H1 (cell line): ENCODE measurements at regions not wholly inside any gene's neighbourhood (a gene's known extent, or its start where the extent isn't known, plus 50 kb on each side); places are given as distances from the start of the nearest gene placed in this dataset.

Experiments used
- CTCF ChIA-PET: fragments of 300-600 bp; sonication (Branson Sonifier 250); formaldehyde crosslinking; loops from one replicate; lab custom pipeline; 2021; ENCODE audit not compliant: partially characterized antibody; lab: Charles Lee
- POLR2A ChIA-PET: fragments of 300-600 bp; sonication (Branson Sonifier 250); formaldehyde crosslinking; loops from one replicate; lab custom pipeline; 2021; ENCODE audit warnings: inconsistent platforms; ENCODE audit not compliant: partially characterized antibody; lab: Charles Lee
- DNase-seq, 2 experiments: peaks; one replicate each; pipeline versions ENCODE4 v3.0.0 to v3.0.0-alpha.2; 2010 to 2022; ENCODE audit warnings: low spot score in 2 of 2, low read depth in 1 of 2, mixed read lengths in 1 of 2
- FAIRE-seq: peaks from 2 replicates; lab custom pipeline; 2011; peaks lifted over from hg19 to GRCh38; lab: Jason Lieb, UNC
- H2AFZ ChIP-seq: 2 replicates; pipeline ENCODE4 v1.8.1; 2012; ENCODE audit warnings: low read length, inconsistent platforms
- H2AK5ac ChIP-seq: 2 replicates; pipeline ENCODE4 v1.6.1; 2013; ENCODE audit warnings: low read depth, low read length
- H2BK120ac ChIP-seq: replicated peaks from 2 replicates; pipeline ENCODE3; 2013; ENCODE audit warnings: low read depth, low read length, inconsistent platforms
- H2BK12ac ChIP-seq: 2 replicates; pipeline ENCODE4 v1.6.1; 2013; ENCODE audit warnings: low read depth, low read length
- H2BK15ac ChIP-seq: 2 replicates; pipeline ENCODE4 v1.6.1; 2013; ENCODE audit warnings: low read length
- H2BK20ac ChIP-seq: 2 replicates; pipeline ENCODE4 v1.6.1; 2013; ENCODE audit warnings: low read length
- H2BK5ac ChIP-seq: 2 replicates; pipeline ENCODE4 v1.6.1; 2013; ENCODE audit warnings: low read depth, low read length
- H3K14ac ChIP-seq: 2 replicates; pipeline ENCODE4 v1.6.1; 2013; ENCODE audit warnings: inconsistent platforms; ENCODE audit not compliant: insufficient read length
- H3K18ac ChIP-seq: 2 replicates; pipeline ENCODE4 v1.6.1; 2013; ENCODE audit warnings: low read length; ENCODE audit errors: extremely low read depth
- H3K23ac ChIP-seq: 2 replicates; pipeline ENCODE4 v1.6.1; 2013; ENCODE audit warnings: inconsistent platforms; ENCODE audit not compliant: insufficient read length
- H3K23me2 ChIP-seq: 2 replicates; pipeline ENCODE4 v1.6.1; 2013; ENCODE audit warnings: low read depth, low read length
- H3K27ac ChIP-seq: 2 replicates; pipeline ENCODE4 v1.6.1; 2011; ENCODE audit warnings: low read depth, low read length, inconsistent platforms
- H3K27me3 ChIP-seq, 4 experiments: replicated peaks in 1 of 4; 1 replicate in 1 of 4; 2 replicates in 3 of 4; pipeline versions ENCODE4 v1.6.1 to v1.8.1; 2011 to 2013; ENCODE audit warnings: low read length in 3 of 4, mild to moderate bottlenecking in 3 of 4, inconsistent platforms in 2 of 4, mixed read lengths in 2 of 4, moderate library complexity in 1 of 4; ENCODE audit not compliant: control insufficient read depth in 3 of 4, insufficient read depth in 3 of 4; ENCODE audit errors: extremely low read depth in 1 of 4
- H3K36me3 ChIP-seq, 4 experiments: 2 replicates each; pipeline versions ENCODE4 v1.6.1 to v1.8.1; 2011 to 2013; ENCODE audit warnings: mild to moderate bottlenecking in 4 of 4, low read length in 3 of 4, moderate library complexity in 2 of 4, control low read depth in 1 of 4, inconsistent platforms in 1 of 4; ENCODE audit not compliant: insufficient read depth in 4 of 4, control insufficient read depth in 2 of 4
- H3K4ac ChIP-seq: replicated peaks from 2 replicates; pipeline ENCODE3; 2013; ENCODE audit warnings: low read length, low read depth, mixed read lengths, inconsistent platforms; ENCODE audit not compliant: insufficient read length
- H3K4me1 ChIP-seq, 4 experiments: replicated peaks in 1 of 4; 1 replicate in 1 of 4; 2 replicates in 3 of 4; pipeline versions ENCODE4 v1.6.1 to v1.8.1; 2011 to 2013; ENCODE audit warnings: low read length in 3 of 4, inconsistent platforms in 2 of 4, mixed read lengths in 1 of 4; ENCODE audit not compliant: insufficient read depth in 4 of 4, control insufficient read depth in 3 of 4
- H3K4me2 ChIP-seq, 2 experiments: 2 replicates each; pipeline versions ENCODE4 v1.6.1 to v1.8.1; 2011 to 2013; ENCODE audit warnings: low read depth in 2 of 2, low read length in 2 of 2, control low read depth in 1 of 2, inconsistent platforms in 1 of 2, mild to moderate bottlenecking in 1 of 2; ENCODE audit not compliant: insufficient read depth in 1 of 2
- H3K4me3 ChIP-seq, 4 experiments: fragments of 200-600, 300-600 bp in 1 of 4; sonication (generic), shearing (Covaris generic), sonication (Bioruptor Twin) in 1 of 4; 2 replicates each; pipeline versions ENCODE4 v1.5.1 to v1.8.1; 2011 to 2016; ENCODE audit warnings: low read length in 4 of 4, low read depth in 3 of 4, control low read depth in 2 of 4, inconsistent platforms in 2 of 4, mild to moderate bottlenecking in 2 of 4, mixed read lengths in 1 of 4, moderate library complexity in 1 of 4; ENCODE audit not compliant: insufficient read depth in 2 of 4; ENCODE audit errors: extremely low read depth in 1 of 4
- H3K56ac ChIP-seq: replicated peaks from 2 replicates; pipeline ENCODE3; 2013; ENCODE audit warnings: low read depth, mild to moderate bottlenecking, mixed read lengths, low read length, inconsistent platforms; ENCODE audit not compliant: insufficient read length
- H3K79me1 ChIP-seq: 2 replicates; pipeline ENCODE4 v1.6.1; 2013; ENCODE audit warnings: low read depth, low read length, control low read depth
- H3K79me2 ChIP-seq, 2 experiments: 2 replicates each; pipeline versions ENCODE4 v1.6.1 to v1.8.1; 2012 to 2013; ENCODE audit warnings: low read length in 2 of 2, mild to moderate bottlenecking in 2 of 2, inconsistent platforms in 1 of 2; ENCODE audit not compliant: insufficient read depth in 2 of 2, control insufficient read depth in 1 of 2
- H3K9ac ChIP-seq, 4 experiments: replicated peaks in 1 of 4; 1 replicate in 1 of 4; 2 replicates in 3 of 4; pipeline versions ENCODE4 v1.6.1 to v1.8.1; 2011 to 2013; ENCODE audit warnings: low read depth in 3 of 4, low read length in 3 of 4, control low read depth in 2 of 4, mild to moderate bottlenecking in 2 of 4, moderate library complexity in 2 of 4, inconsistent platforms in 1 of 4; ENCODE audit errors: extremely low read depth in 1 of 4
- H3K9me3 ChIP-seq, 2 experiments: 2 replicates each; pipeline versions ENCODE4 v1.6.1 to v1.8.1; 2012 to 2013; ENCODE audit warnings: mild to moderate bottlenecking in 2 of 2, moderate library complexity in 2 of 2, control low read depth in 1 of 2, inconsistent platforms in 1 of 2, low read depth in 1 of 2, low read length in 1 of 2, mixed read lengths in 1 of 2; ENCODE audit not compliant: insufficient read depth in 2 of 2
- H4K20me1 ChIP-seq, 2 experiments: replicated peaks in 1 of 2; 2 replicates each; pipeline versions ENCODE3 to v1.8.1; 2011 to 2013; ENCODE audit warnings: inconsistent platforms in 2 of 2, low read length in 2 of 2, mild to moderate bottlenecking in 1 of 2; ENCODE audit not compliant: insufficient read depth in 2 of 2, control insufficient read depth in 1 of 2
- H4K5ac ChIP-seq: 2 replicates; pipeline ENCODE4 v1.6.1; 2013; ENCODE audit warnings: low read length, low read depth, mixed read lengths, inconsistent platforms; ENCODE audit not compliant: insufficient read length
- H4K8ac ChIP-seq: 2 replicates; pipeline ENCODE4 v1.8.0; 2013; ENCODE audit warnings: mild to moderate bottlenecking, moderate library complexity, low read length, inconsistent platforms; ENCODE audit not compliant: insufficient read depth; ENCODE audit errors: extremely low read depth
- H4K91ac ChIP-seq: replicated peaks from 2 replicates; pipeline ENCODE3; 2013; ENCODE audit warnings: low read length, mixed read lengths, inconsistent platforms; ENCODE audit not compliant: insufficient read length
- JUND ChIP-seq: IDR thresholded peaks from 2 replicates; pipeline ENCODE4 v1.6.1; 2011; ENCODE audit warnings: mild to moderate bottlenecking, improper control_type of control experiment, low read length
- MAFK ChIP-seq: IDR thresholded peaks from 2 replicates; pipeline ENCODE4 v1.6.1; 2012; ENCODE audit warnings: low read depth, mild to moderate bottlenecking, improper control_type of control experiment, low read length
- RAD21 ChIP-seq, 2 experiments: IDR thresholded peaks in 1 of 2; conservative IDR thresholded peaks in 1 of 2; 2 replicates each; pipeline ENCODE4 v1.6.1; 2011; ENCODE audit warnings: low read depth in 2 of 2, low read length in 2 of 2, improper control_type of control experiment in 1 of 2, inconsistent platforms in 1 of 2, mild to moderate bottlenecking in 1 of 2, moderate library complexity in 1 of 2
- RFX5 ChIP-seq: IDR thresholded peaks from 2 replicates; pipeline ENCODE4 v1.6.1; 2011; ENCODE audit warnings: low read depth, low read length, improper control_type of control experiment, borderline replicate concordance
- SP2 ChIP-seq: IDR thresholded peaks from 2 replicates; pipeline ENCODE4 v1.6.1; 2012; ENCODE audit warnings: mild to moderate bottlenecking, low read length, inconsistent platforms
- SUZ12 ChIP-seq: fragments of 200-600 bp; sonication (generic); IDR thresholded peaks from 2 replicates; pipeline ENCODE4 v1.6.1; 2012; ENCODE audit warnings: mild to moderate bottlenecking, inconsistent platforms, low read length, moderate library complexity, mixed read lengths
- YY1 ChIP-seq: IDR thresholded peaks from 2 replicates; pipeline ENCODE4 v1.6.1; 2011; ENCODE audit warnings: low read depth, mild to moderate bottlenecking, low read length
- WGBS, 2 experiments: shearing (Covaris generic) in 1 of 2; methylation state at CpG; one replicate each; pipeline versions ENCODE4 v1.1.6 to v1.1.7; 2013 to 2015; ENCODE audit warnings: low lambda C conversion rate in 2 of 2, mixed read lengths in 2 of 2, inconsistent platforms in 1 of 2, low coverage in 1 of 2, missing lambda C conversion rate in 1 of 2; ENCODE audit not compliant: insufficient replicate concordance in 2 of 2, insufficient coverage in 1 of 2, insufficient read length in 1 of 2; ENCODE audit errors: extremely low coverage in 1 of 2, missing lambda C conversion rate in 1 of 2; 5-methylcytosine and 5-hydroxymethylcytosine counted together
- TF ChIP-seq, protein P1 (sequence below): IDR thresholded peaks from 2 replicates; pipeline ENCODE4 v1.6.1; 2011; ENCODE audit warnings: low read length, improper control_type of control experiment
- TF ChIP-seq, protein P2 (sequence below): IDR thresholded peaks from 2 replicates; pipeline ENCODE4 v1.6.1; 2012; ENCODE audit warnings: inconsistent platforms

DNA sequence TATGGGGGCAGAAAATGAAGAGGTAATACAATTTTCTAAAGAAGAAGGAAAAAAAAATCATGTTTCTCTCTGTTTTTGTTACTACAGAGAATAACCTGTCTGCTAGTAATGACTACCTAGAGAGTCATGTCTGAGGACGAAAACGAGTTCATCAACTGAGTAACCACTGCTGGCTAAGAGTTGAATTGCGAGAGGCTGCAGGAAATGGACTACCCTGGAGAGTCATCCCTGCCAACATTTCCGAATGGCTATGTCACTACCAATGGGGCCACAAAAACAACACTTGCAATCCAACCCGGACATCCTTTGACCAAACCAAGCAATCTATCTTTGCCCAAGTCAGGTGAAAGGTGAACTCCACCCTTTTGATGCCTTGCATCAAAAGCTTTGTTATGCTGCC, 120.6 kb downstream of the FCRL5 start:
- no peaks in the 10 kb centered on the region for H3K36me3 ChIP-seq
- H2BK15ac ChIP-seq, result no peak overlapping the region
- ChIA-PET POLR2A (no interaction called here), CTCF (interaction anchor here (1.0 kb wide), 1 partner anchor 18 kb away, joined by 4 read pairs; no protein-coding TSS in a partner anchor)
- no peak overlapping the region for H2BK12ac ChIP-seq
- H3K18ac ChIP-seq, result no peak overlapping the region
- no peaks in the 10 kb centered on the region for H4K20me1 ChIP-seq
- no peak for FAIRE-seq
- H3K14ac ChIP-seq, result no peak overlapping the region
- no peaks in the 10 kb centered on the region for H3K23me2 ChIP-seq
- H2BK5ac ChIP-seq, result no peak overlapping the region
- no peak overlapping the region for H3K4me3 ChIP-seq
- no peak overlapping the region for H2BK20ac ChIP-seq
- H3K79me2 ChIP-seq, result no peaks in the 10 kb centered on the region
- no peak overlapping the region for H3K9ac ChIP-seq
- TF ChIP-seq, protein P1, sequence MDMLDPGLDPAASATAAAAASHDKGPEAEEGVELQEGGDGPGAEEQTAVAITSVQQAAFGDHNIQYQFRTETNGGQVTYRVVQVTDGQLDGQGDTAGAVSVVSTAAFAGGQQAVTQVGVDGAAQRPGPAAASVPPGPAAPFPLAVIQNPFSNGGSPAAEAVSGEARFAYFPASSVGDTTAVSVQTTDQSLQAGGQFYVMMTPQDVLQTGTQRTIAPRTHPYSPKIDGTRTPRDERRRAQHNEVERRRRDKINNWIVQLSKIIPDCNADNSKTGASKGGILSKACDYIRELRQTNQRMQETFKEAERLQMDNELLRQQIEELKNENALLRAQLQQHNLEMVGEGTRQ, result no peak
- TF ChIP-seq SUZ12 (no peak), YY1 (no peak), RFX5 (no peak), MAFK (no peak), JUND (no peak), RAD21 (IDR thresholded peaks at IDR 0.05 in 1 of 2, conservative IDR thresholded peaks at IDR 0.05 in 1 of 2; ENCODE audit: low read depth in 2 of 2, low read length in 2 of 2) (no peak), SP2 (no peak)
- TF ChIP-seq, protein P2, sequence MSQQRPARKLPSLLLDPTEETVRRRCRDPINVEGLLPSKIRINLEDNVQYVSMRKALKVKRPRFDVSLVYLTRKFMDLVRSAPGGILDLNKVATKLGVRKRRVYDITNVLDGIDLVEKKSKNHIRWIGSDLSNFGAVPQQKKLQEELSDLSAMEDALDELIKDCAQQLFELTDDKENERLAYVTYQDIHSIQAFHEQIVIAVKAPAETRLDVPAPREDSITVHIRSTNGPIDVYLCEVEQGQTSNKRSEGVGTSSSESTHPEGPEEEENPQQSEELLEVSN, result no peak
- DNase-seq, result no peak
- no peaks in the 10 kb centered on the region for H3K9me3 ChIP-seq
- H3K79me1 ChIP-seq, result no peaks in the 10 kb centered on the region
- WGBS, 2 experiments, result 89% methylated on average over 5 of the region's 5 CpGs; no CpG with 5 or more reads in 1 of the 2 experiments
- H3K4me1 ChIP-seq, result no peaks in the 10 kb centered on the region
- H2AK5ac ChIP-seq, result no peak overlapping the region
- no peak overlapping the region for H3K27ac ChIP-seq
- H4K5ac ChIP-seq, result no peak overlapping the region
- H3K27me3 ChIP-seq, result no peaks in the 10 kb centered on the region
- H2AFZ ChIP-seq, result no peak overlapping the region
- no peak overlapping the region for H3K4ac ChIP-seq
- no peak overlapping the region for H4K8ac ChIP-seq
- no peak overlapping the region for H2BK120ac ChIP-seq
- H3K56ac ChIP-seq, result no peak overlapping the region
- H4K91ac ChIP-seq, result no peak overlapping the region
- H3K23ac ChIP-seq, result no peak overlapping the region
- H3K4me2 ChIP-seq, result no peak overlapping the region
